ENCODE measurements at regions not wholly inside any gene's neighbourhood (a gene's known extent, or its start where the extent isn't known, plus 50 kb on each side); places are given as distances from the start of the nearest gene placed in this dataset.
"Not testable (repeated sequence)": the region's sequence is repeated elsewhere in the genome, so short reads cannot be mapped to it uniquely, and the experiment has no call there.

- Mint-ChIP-seq H3K4me1 (no peaks in the 10 kb centered on the region), H3K27ac (no peak overlapping the region), H3K36me3 (ENCODE audit: low read depth) (no peaks in the 10 kb centered on the region), H3K4me3 (no peak overlapping the region), H3K9me3 (peaks cover 10% of the 10 kb centered on the region), H3K27me3 (peaks cover 3% of the 10 kb centered on the region)
- DNase-seq: no peak
- POLR2A ChIA-PET: no interaction called here
- CTCF ChIA-PET: no interaction called here
These were observed 98.2 kb upstream of the NAV2 start for GRCh38 chr11:19614370-19614940.

GRCh38 chr11:19612025-19612424 lies 100.6 kb upstream of the NAV2 start:
- DNase-seq; H3K27ac Mint-ChIP-seq; H3K27me3 Mint-ChIP-seq; H3K9me3 Mint-ChIP-seq; H3K36me3 Mint-ChIP-seq (ENCODE audit: low read depth); CTCF ChIA-PET; POLR2A ChIA-PET; H3K4me1 Mint-ChIP-seq; H3K4me3 Mint-ChIP-seq: not testable (repeated sequence)

GRCh38 chr11:19607656-19608360 lies 104.8 kb upstream of the NAV2 start:
- Mint-ChIP-seq H3K4me1 (no peaks in the 10 kb centered on the region), H3K4me3 (no peak overlapping the region), H3K36me3 (ENCODE audit: low read depth) (no peaks in the 10 kb centered on the region), H3K9me3 (peaks cover 10% of the 10 kb centered on the region), H3K27me3 (peaks cover 10% of the 10 kb centered on the region), H3K27ac (no peak overlapping the region)
- ChIA-PET CTCF (no interaction called here), POLR2A (no interaction called here)
- no peak for DNase-seq

- no peak overlapping the region for H3K27ac Mint-ChIP-seq
- H3K9me3 Mint-ChIP-seq: peaks cover 3% of the 10 kb centered on the region
- H3K4me1 Mint-ChIP-seq: no peaks in the 10 kb centered on the region
- ChIA-PET POLR2A (no interaction called here), CTCF (no interaction called here)
- DNase-seq: no peak
- no peaks in the 10 kb centered on the region for H3K36me3 Mint-ChIP-seq (ENCODE audit: low read depth)
- no peak overlapping the region for H3K4me3 Mint-ChIP-seq
- H3K27me3 Mint-ChIP-seq: peaks cover 6% of the 10 kb centered on the region
These were observed 105.6 kb upstream of the NAV2 start for GRCh38 chr11:19606856-19607655.

- CTCF ChIA-PET: no interaction called here
- H3K36me3 Mint-ChIP-seq (ENCODE audit: low read depth): no peaks in the 10 kb centered on the region
These were observed 106.9 kb upstream of the NAV2 start for GRCh38 chr11:19605520-19606371.

GRCh38 chr11:19604679-19605375 lies 107.8 kb upstream of the NAV2 start:
- DNase-seq: no peak
- ChIA-PET CTCF (no interaction called here), POLR2A (no interaction called here)
- no peak overlapping the region for H3K27ac Mint-ChIP-seq
- H3K4me3 Mint-ChIP-seq: no peak overlapping the region
- peaks cover 6% of the 10 kb centered on the region for H3K27me3 Mint-ChIP-seq
- H3K9me3 Mint-ChIP-seq: no peaks in the 10 kb centered on the region
- H3K36me3 Mint-ChIP-seq (ENCODE audit: low read depth): no peaks in the 10 kb centered on the region
- no peaks in the 10 kb centered on the region for H3K4me1 Mint-ChIP-seq

More at GRCh38 chr11:19605520-19606371, 106.9 kb upstream of the NAV2 start:
- Mint-ChIP-seq H3K4me1 (no peaks in the 10 kb centered on the region), H3K4me3 (no peak overlapping the region), H3K9me3 (no peaks in the 10 kb centered on the region), H3K27ac (no peak overlapping the region), H3K27me3 (peaks cover 6% of the 10 kb centered on the region)
- POLR2A ChIA-PET: no interaction called here
- DNase-seq: no peak

- CTCF ChIA-PET: no interaction called here
- H3K4me3 Mint-ChIP-seq: no peak overlapping the region
- no peak overlapping the region for H3K27ac Mint-ChIP-seq
- DNase-seq: no peak
- peaks cover 5% of the 10 kb centered on the region for H3K27me3 Mint-ChIP-seq
- H3K36me3 Mint-ChIP-seq (ENCODE audit: low read depth): no peaks in the 10 kb centered on the region
- H3K4me1 Mint-ChIP-seq: no peaks in the 10 kb centered on the region
- no peaks in the 10 kb centered on the region for H3K9me3 Mint-ChIP-seq
- POLR2A ChIA-PET: no interaction called here
These were observed 108.9 kb upstream of the NAV2 start for GRCh38 chr11:19603771-19604170.

GRCh38 chr11:19602891-19603290 lies 109.7 kb upstream of the NAV2 start:
- H3K4me3 Mint-ChIP-seq: no peak overlapping the region
- H3K27ac Mint-ChIP-seq: no peak overlapping the region
- DNase-seq: no peak
- no peaks in the 10 kb centered on the region for H3K4me1 Mint-ChIP-seq
- peaks cover 5% of the 10 kb centered on the region for H3K27me3 Mint-ChIP-seq
- no peaks in the 10 kb centered on the region for H3K9me3 Mint-ChIP-seq
- ChIA-PET CTCF (no interaction called here), POLR2A (no interaction called here)
- no peaks in the 10 kb centered on the region for H3K36me3 Mint-ChIP-seq (ENCODE audit: low read depth)

- DNase-seq: no peak
- no peaks in the 10 kb centered on the region for H3K36me3 Mint-ChIP-seq (ENCODE audit: low read depth)
- no peaks in the 10 kb centered on the region for H3K4me1 Mint-ChIP-seq
- peaks cover 5% of the 10 kb centered on the region for H3K27me3 Mint-ChIP-seq
- ChIA-PET CTCF (no interaction called here), POLR2A (no interaction called here)
- no peaks in the 10 kb centered on the region for H3K9me3 Mint-ChIP-seq
- H3K4me3 Mint-ChIP-seq: no peak overlapping the region
- H3K27ac Mint-ChIP-seq: no peak overlapping the region
These were observed 110.2 kb upstream of the NAV2 start for GRCh38 chr11:19602406-19602805.

GRCh38 chr11:19601235-19601634 lies 111.4 kb upstream of the NAV2 start:
- Mint-ChIP-seq H3K4me3 (no peak overlapping the region), H3K4me1 (no peaks in the 10 kb centered on the region)
- POLR2A ChIA-PET: no interaction called here

GRCh38 chr11:19599681-19600080 lies 113.0 kb upstream of the NAV2 start:
- Mint-ChIP-seq H3K27ac (no peak overlapping the region), H3K4me1 (no peaks in the 10 kb centered on the region), H3K36me3 (ENCODE audit: low read depth) (no peaks in the 10 kb centered on the region), H3K9me3 (no peaks in the 10 kb centered on the region), H3K4me3 (no peak overlapping the region), H3K27me3 (peaks cover 5% of the 10 kb centered on the region)
- ChIA-PET CTCF (no interaction called here), POLR2A (no interaction called here)
- no peak for DNase-seq

More at GRCh38 chr11:19601235-19601634, 111.4 kb upstream of the NAV2 start:
- H3K27me3 Mint-ChIP-seq: peaks cover 5% of the 10 kb centered on the region
- no peaks in the 10 kb centered on the region for H3K36me3 Mint-ChIP-seq (ENCODE audit: low read depth)
- H3K27ac Mint-ChIP-seq: no peak overlapping the region
- CTCF ChIA-PET: interaction anchor here (1.0 kb wide), 1 partner anchor 141 kb away, joined by 3 read pairs; no protein-coding TSS in a partner anchor
- DNase-seq: no peak
- no peaks in the 10 kb centered on the region for H3K9me3 Mint-ChIP-seq

- ChIA-PET CTCF (no interaction called here), POLR2A (no interaction called here)
- no peak overlapping the region for H3K27ac Mint-ChIP-seq
- peaks cover 3% of the 10 kb centered on the region for H3K27me3 Mint-ChIP-seq
- H3K9me3 Mint-ChIP-seq: no peaks in the 10 kb centered on the region
- no peaks in the 10 kb centered on the region for H3K36me3 Mint-ChIP-seq (ENCODE audit: low read depth)
- H3K4me1 Mint-ChIP-seq: no peaks in the 10 kb centered on the region
- no peak overlapping the region for H3K4me3 Mint-ChIP-seq
- no peak for DNase-seq
These were observed 113.7 kb upstream of the NAV2 start for GRCh38 chr11:19598876-19599486.
